Erythroblast (primary cell): ENCODE measurements at regions not wholly inside any gene's neighbourhood (a gene's known extent, or its start where the extent isn't known, plus 50 kb on each side); places are given as distances from the start of the nearest gene placed in this dataset.

Source experiments
- DNase-seq, 2 experiments: peaks; one replicate each; lab custom pipeline; 2025; lab: John Stamatoyannopoulos, UW
- GATA1 ChIP-seq: IDR thresholded peaks from 2 replicates; pipeline ENCODE4 v1.6.1; 2011; ENCODE audit warnings: low read depth, mild to moderate bottlenecking, control low read depth, low read length, moderate library complexity
- POLR2A ChIP-seq: IDR thresholded peaks from 2 replicates; pipeline ENCODE4 v1.6.1; 2011; ENCODE audit warnings: mild to moderate bottlenecking, low read length

DNA sequence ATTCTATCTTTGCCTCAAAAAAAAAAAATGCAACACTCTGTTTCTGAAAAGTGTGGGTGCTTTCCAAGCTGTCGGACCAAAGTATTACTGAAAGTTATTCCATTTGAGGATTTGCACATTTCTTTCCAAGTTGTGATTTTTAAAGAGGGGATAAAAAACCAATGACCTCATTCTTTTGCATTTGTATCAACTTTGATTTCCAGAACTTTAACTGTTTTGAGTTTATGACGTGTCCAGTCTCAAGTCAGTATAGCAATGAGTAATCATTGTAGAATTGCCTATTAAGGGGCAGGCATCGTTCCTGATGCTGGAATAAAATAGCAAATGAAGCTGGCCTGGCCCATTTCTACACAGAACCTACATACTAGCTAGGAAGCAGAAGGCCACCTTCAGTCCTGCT lies 229.6 kb upstream of the RBFOX1 start:
- DNase-seq = no peak
- TF ChIP-seq POLR2A (no peak), GATA1 (no peak)

DNA sequence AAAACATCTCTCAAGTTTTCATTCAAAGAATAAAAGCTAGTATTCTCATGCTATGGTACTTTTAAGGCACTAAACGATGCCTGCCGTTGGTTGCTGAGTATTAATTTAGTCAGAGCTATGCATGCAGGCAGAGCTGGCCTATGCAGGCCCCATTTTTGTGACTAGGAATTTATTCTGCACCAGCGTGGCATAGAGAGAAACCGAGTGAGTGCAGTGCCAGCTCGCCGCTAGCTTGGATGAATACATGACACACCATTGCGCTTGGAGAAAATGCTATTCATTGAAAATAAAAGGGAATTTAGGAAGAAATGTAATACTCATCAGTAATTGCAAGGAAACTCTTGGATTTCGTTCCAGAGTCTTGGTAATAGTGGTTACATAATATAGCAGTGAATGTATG lies 231.6 kb upstream of the RBFOX1 start:
- no peak for TF ChIP-seq GATA1
- TF ChIP-seq POLR2A = no peak
- no peak for DNase-seq

DNA sequence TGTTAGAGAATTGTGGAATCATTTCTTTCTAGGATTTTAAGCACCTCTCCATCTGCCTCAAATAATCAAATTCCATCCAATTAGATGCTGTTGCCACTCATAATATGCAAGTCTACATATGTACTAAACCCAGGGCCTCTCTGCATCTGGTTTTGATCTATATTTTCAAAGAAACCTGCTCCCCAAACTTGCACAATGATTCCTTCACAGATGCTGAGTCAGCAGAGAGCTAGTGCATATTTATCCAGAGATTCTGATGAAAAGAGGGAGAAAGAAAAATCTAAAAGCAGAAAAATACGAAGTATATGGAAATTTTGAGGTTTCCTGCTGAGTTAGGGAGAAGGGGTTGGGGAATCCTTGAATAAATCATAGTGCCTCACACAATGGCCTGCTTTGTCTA lies 235.1 kb upstream of the RBFOX1 start:
- no peak for DNase-seq
- TF ChIP-seq POLR2A (no peak), GATA1 (no peak)

DNA sequence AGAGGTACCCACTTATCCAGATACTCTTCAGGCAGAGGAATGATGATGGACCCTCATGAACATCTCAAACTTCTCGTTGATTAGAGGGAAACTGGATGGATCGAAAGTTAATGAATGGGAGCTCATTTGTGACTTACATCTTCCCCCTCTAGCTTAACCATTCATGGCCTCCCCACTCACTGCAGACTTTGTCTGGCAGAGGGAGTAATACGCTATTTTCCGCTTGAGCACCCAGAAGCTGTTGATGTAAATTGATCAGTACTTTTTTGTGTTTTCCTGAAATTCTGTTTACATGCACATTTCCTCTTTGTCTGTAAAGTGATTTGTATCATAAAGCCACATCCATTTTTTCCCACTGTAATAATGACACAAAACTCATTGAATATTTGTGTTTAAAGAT lies 239.1 kb upstream of the RBFOX1 start:
- no peak for TF ChIP-seq GATA1
- no peak for TF ChIP-seq POLR2A
- DNase-seq = no peak

DNA sequence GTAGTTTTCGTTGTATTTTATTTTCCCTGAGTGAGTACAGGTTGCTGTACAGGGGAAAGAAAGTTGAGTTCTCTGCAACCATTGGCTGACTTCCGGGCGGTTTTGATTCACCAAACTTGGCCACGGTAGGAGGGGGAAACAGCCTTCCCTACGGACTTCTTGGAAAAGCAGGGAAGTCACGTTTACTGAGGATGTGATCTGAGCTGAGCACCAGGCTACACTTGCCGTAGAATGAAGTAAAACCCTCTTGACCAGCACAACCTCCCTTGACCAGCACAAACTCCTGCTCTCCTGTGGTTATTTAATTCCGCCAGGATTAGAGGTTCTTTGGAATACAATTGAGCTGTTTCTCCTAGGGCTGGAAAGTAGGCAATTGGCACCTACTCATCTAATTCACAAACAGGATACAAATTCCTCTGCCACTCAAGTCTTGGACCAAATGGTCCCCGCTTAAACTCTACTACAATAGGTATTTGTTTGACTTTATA lies 242.0 kb upstream of the RBFOX1 start:
- DNase-seq = no peak
- TF ChIP-seq GATA1 (no peak), POLR2A (no peak)

DNA sequence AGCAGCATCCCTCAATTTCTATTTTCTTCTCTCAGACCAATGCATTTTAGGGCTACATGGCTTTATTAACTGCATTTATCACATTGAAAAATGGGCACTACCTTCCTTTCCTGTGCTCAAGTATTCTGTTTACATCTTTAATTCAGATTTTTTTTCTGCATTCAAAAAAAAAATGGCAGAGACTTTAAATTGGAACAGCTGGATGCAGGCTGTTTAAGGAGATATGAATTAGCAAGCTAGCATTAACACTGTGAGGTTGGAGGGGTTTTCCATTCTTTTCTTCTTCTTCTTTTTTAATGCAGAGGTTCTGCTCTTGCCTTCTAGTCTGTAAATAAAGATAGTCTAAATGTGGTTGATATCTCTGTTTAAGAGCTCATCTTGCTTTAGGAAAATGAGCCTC lies 242.9 kb upstream of the RBFOX1 start:
- TF ChIP-seq GATA1 = no peak
- TF ChIP-seq POLR2A = no peak
- DNase-seq = no peak

DNA sequence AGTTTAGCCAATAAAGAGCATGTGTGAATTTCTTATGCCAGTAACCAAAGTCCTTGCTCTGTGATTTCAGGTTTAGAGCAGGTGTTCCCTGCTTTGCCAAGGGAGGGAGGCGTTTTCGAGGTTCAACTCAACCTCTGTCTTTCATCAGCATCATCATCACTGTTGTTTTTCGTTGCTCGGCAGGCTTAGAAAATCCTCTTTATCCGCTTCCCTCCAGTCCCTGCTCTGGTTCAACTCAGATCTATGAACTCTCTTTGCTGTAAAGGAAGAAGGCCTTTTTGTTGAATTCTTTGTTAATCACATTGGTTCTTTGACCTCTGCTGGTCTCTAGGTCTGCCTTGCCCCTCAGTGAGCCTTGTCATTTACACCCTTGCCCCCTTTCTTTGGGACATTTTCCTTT lies 243.9 kb upstream of the RBFOX1 start:
- TF ChIP-seq POLR2A (no peak), GATA1 (no peak)
- no peak for DNase-seq

DNA sequence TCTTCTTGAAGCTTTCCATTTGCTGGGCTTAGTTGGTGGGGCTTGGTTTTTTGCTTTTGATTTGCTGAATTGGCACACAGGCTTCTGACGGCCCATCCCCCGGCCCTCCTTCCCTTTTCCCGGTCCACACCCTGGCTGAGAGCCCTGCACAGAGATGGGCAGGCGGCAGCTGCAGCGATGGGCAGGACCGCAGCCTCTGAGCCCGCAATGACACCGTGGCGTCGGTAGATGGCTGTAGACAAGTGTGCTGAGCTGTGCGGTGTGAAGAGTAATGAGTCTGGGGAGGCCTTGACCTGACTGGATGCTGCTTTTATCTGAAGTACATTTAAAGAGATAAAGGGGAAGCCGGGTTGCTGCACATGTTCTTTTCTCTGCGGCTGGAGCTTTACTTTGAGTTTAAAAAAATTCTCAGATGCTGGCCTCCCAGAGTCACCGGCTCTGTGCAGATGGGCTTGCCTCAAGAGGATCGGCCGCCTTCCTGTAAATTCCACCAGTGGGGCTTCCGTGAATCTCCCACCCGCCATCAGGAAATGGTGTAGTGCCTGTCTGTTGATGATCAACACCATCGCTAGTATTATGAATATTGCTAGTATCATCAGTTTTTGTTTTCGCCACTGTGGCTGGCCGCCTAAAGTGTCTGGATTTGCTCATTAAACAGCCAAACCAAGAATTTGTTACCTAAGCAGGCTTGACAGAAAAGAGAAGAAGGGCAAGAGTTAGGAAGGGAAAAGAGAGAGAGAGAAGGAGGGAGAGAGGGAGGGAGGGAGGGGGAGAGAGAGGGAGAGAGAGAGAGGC lies 245.6 kb upstream of the RBFOX1 start:
- no peak for TF ChIP-seq POLR2A
- TF ChIP-seq GATA1 = no peak
- DNase-seq = peak in 1 of 2 experiments; percentile 0

DNA sequence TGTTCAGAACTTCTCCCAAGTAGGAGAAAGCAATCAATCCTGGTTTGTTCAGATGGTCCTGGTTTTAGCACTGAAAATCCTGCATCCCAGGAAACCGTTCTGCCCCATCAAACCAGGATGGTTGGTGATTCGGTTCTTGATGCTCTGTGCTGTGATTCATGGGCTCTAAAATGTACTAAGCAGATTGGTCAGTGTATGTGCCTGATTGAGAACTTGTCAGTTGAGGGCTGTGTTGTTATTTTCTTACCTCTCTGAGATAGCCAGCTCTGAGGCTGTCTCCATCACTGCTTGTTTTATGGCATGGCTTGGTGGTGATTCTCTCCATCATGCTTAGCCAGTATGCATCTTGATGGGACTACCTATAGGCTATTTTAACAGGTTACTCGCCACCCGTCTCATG lies 246.9 kb upstream of the RBFOX1 start:
- no peak for DNase-seq
- TF ChIP-seq POLR2A (no peak), GATA1 (no peak)

DNA sequence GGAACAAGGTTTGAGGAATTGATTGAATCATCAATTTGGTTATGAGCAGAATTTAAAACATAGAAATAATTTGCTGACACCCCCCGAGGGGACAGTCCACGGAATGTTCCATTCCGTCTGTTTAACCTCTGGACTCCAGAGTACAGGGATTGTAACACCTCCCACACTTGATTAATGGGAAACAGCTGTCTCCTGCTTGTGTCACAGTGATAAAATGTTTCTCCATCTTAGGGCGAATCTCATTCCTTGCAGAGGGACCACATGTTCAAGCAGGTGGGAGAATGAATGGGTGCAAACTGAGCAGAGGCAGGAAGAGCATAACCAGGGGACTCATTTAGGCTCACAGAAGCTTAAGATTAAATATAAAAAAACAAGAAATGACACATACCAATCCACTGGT lies 249.5 kb upstream of the RBFOX1 start:
- TF ChIP-seq GATA1 = no peak
- TF ChIP-seq POLR2A = no peak
- DNase-seq = no peak

DNA sequence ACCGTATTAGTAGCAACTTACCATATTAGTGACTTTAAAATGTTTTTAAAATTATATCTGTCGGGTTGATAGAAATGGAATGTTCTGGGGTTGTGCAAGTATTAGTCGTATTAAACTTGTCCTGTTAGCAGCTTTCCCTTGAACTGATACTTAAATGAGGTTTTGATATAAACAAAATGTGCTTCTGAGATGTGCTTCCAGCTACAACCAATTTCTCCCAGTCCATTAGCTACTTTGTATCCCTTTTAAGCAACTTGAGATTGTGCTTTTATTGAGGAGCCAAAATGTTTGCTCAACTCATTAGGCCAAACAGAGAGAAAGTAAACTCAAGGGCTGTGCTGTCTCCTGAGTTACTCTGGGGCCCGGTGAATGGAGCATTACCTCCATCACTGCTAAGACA lies 255.0 kb upstream of the RBFOX1 start:
- DNase-seq = no peak
- TF ChIP-seq POLR2A = no peak
- TF ChIP-seq GATA1 = no peak

DNA sequence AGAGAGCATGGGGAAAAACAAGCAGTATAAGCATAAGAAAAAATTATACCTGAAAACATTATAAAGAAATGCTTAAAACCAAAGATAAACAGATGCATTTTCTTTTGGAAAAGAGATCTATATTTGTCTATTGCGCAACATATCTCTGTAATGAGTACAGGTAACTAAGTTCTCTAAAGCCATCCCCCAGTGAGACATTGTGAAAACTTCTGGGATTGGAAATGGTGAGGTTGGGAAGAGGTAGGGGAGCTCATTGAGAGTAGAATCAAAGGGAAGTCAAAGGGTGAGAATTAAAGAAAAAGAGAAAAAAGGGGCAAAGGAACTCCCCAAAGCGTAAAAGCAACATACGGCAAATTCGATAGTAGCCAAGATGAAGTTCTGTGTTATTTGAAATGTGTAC lies 257.9 kb upstream of the RBFOX1 start:
- TF ChIP-seq GATA1 (no peak), POLR2A (no peak)

DNA sequence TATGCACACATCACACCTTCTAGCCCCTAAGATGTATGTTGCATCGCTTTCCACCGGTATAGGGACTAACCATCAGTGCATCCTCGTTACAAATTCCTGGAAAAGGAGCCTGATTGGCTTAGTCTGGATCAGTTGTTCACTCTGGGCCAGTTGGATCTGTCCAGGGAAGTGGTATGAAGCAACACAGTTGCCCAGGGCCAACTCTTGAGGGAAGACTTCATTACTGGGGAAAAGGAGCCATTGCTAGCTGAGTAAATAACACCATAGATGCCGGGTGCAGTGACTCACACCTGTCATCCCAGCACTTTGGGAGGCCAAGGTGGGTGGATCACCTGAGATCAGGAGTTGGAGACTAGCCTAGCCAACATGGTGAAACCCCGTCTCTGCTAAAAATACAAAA lies 275.2 kb upstream of the RBFOX1 start:
- TF ChIP-seq GATA1 = no peak
- DNase-seq = no peak

More for the DNA sequence above, 257.9 kb upstream of the RBFOX1 start:
- DNase-seq = no peak

DNA sequence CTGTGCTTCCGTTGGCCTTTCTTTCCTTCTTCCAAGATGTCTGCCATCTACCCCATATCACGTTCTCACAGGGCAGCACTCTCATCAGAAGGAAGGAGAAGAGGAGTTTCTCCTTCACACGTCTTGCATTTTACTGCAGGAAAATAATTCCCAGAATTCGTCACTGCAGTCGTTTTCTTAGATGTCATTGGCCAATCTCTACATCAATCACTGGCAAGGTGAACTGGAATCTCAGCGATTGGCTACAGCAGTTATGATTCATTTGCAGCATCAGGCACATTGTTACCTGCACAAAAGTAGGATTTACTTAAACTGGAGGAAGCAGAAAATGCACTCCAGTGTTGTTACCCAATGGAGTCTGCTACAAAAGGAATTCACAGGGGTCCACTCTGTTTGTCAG lies 277.2 kb upstream of the RBFOX1 start:
- TF ChIP-seq POLR2A = no peak
- no peak for TF ChIP-seq GATA1
- no peak for DNase-seq
